ENCODE measurements at regions not wholly inside any gene's neighbourhood (a gene's known extent, or its start where the extent isn't known, plus 50 kb on each side); places are given as distances from the start of the nearest gene placed in this dataset.

- no peaks in the 10 kb centered on the region for H3K79me1 ChIP-seq (ENCODE audit: insufficient read depth, low read depth, low read length, poor library complexity, severe bottlenecking)
- TF ChIP-seq, protein P1, sequence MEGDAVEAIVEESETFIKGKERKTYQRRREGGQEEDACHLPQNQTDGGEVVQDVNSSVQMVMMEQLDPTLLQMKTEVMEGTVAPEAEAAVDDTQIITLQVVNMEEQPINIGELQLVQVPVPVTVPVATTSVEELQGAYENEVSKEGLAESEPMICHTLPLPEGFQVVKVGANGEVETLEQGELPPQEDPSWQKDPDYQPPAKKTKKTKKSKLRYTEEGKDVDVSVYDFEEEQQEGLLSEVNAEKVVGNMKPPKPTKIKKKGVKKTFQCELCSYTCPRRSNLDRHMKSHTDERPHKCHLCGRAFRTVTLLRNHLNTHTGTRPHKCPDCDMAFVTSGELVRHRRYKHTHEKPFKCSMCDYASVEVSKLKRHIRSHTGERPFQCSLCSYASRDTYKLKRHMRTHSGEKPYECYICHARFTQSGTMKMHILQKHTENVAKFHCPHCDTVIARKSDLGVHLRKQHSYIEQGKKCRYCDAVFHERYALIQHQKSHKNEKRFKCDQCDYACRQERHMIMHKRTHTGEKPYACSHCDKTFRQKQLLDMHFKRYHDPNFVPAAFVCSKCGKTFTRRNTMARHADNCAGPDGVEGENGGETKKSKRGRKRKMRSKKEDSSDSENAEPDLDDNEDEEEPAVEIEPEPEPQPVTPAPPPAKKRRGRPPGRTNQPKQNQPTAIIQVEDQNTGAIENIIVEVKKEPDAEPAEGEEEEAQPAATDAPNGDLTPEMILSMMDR (conservative IDR thresholded peaks at IDR 0.05) = no peak
- H4K8ac ChIP-seq (replicated peaks; ENCODE audit: insufficient read length, low read depth, low read length) = no peak overlapping the region
- H3K27ac Mint-ChIP-seq = no peak overlapping the region
- WGBS (ENCODE audit: extremely low coverage, insufficient read length, low lambda C conversion rate) = no CpG with 5 or more reads among the region's 2 CpGs
- no peaks in the 10 kb centered on the region for H3K4me1 ChIP-seq (ENCODE audit: insufficient read depth, low read length)
- no peak overlapping the region for H4K5ac ChIP-seq (ENCODE audit: insufficient read length, low read depth, low read length)
- no peaks in the 10 kb centered on the region for H3K9me3 ChIP-seq (ENCODE audit: control insufficient read depth, low read depth, low read length)
- H3K9me3 Mint-ChIP-seq = no peaks in the 10 kb centered on the region
- H2BK20ac ChIP-seq (ENCODE audit: low read depth, low read length, poor library complexity, severe bottlenecking) = no peak overlapping the region
- no peak overlapping the region for H3K27ac ChIP-seq (ENCODE audit: insufficient read length, low read depth, low read length)
- H2BK5ac ChIP-seq (ENCODE audit: insufficient read length, low read length) = no peak overlapping the region
- no peak overlapping the region for H2AK5ac ChIP-seq (ENCODE audit: insufficient read length, low read length)
- no peaks in the 10 kb centered on the region for H4K20me1 ChIP-seq (ENCODE audit: control insufficient read depth, insufficient read depth, insufficient read length)
- H3K79me2 ChIP-seq (ENCODE audit: insufficient read depth, low read length) = no peaks in the 10 kb centered on the region
- H2BK15ac ChIP-seq (ENCODE audit: low read depth, low read length) = no peak overlapping the region
- peaks cover 4 to 8% of the 10 kb centered on the region in 2 experiments; a peak in 1 of 4 replicates for H3K4me1 Mint-ChIP-seq
- H3K36me3 Mint-ChIP-seq (ENCODE audit: insufficient read depth in 1 of 3, low read depth in 3 of 3) = no peaks in the 10 kb centered on the region
- H2AFZ ChIP-seq (ENCODE audit: low read length) = no peak overlapping the region
- no peak overlapping the region for H3K23ac ChIP-seq (ENCODE audit: insufficient read length, low read depth, low read length)
- H3K56ac ChIP-seq (ENCODE audit: insufficient read length, low read depth, low read length) = no peak overlapping the region
- no peak overlapping the region for H2BK120ac ChIP-seq (ENCODE audit: low read depth, low read length, poor library complexity, severe bottlenecking)
- no peak overlapping the region for H3K18ac ChIP-seq (ENCODE audit: insufficient read length, low read depth, low read length)
- H3T11ph ChIP-seq (ENCODE audit: low read length) = no peak overlapping the region
- no peak overlapping the region for H4K91ac ChIP-seq (ENCODE audit: insufficient read length, low read depth, low read length)
- H3K14ac ChIP-seq (ENCODE audit: insufficient read depth, low read length) = no peak overlapping the region
- no peaks in the 10 kb centered on the region for H3K27me3 ChIP-seq (ENCODE audit: insufficient read depth, low read length)
- no peaks in the 10 kb centered on the region for H3K27me3 Mint-ChIP-seq (ENCODE audit: low read depth)
- H3K4me2 ChIP-seq (ENCODE audit: insufficient read depth, insufficient read length, low read length) = no peak overlapping the region
- no peak for DNase-seq
- no peaks in the 10 kb centered on the region for H3K23me2 ChIP-seq (ENCODE audit: insufficient read length, low read depth, low read length, poor library complexity, severe bottlenecking)
- H3K4me3 Mint-ChIP-seq = no peak overlapping the region
- no peak overlapping the region for H3K9ac ChIP-seq (ENCODE audit: extremely low read depth, insufficient read length, low read length)
- no peak overlapping the region for H2BK12ac ChIP-seq (ENCODE audit: insufficient read length, low read depth, low read length)
- H3K4ac ChIP-seq (ENCODE audit: low read depth, low read length) = no peak overlapping the region
Measured at GRCh38 chr6:10300071-10300470, 114.8 kb downstream of the TFAP2A start.

Data from H9 (cell line).